Smooth muscle cell (in vitro differentiated cells): ENCODE measurements at regions not wholly inside any gene's neighbourhood (a gene's known extent, or its start where the extent isn't known, plus 50 kb on each side); places are given as distances from the start of the nearest gene placed in this dataset.

Experiments used
- DNase-seq: peaks from one replicate; lab custom pipeline; 2025; ENCODE audit not compliant: unreplicated experiment; lab: John Stamatoyannopoulos, UW
- H2AFZ ChIP-seq: fragments of 200-600 bp; sonication (generic); 2 replicates; pipeline ENCODE4 v1.6.0; 2016; ENCODE audit warnings: antibody characterized with exemption, low read depth, mild to moderate bottlenecking
- H3F3A ChIP-seq: fragments of 200-600 bp; sonication (generic); 2 replicates; pipeline ENCODE4 v1.6.0; 2017; ENCODE audit warnings: antibody characterized with exemption, low read depth
- H3K27ac ChIP-seq: fragments of 200-600 bp; sonication (generic); 2 replicates; pipeline ENCODE4 v1.5.1; 2016; ENCODE audit warnings: low read depth, mild to moderate bottlenecking
- H3K27me3 ChIP-seq: fragments of 200-600 bp; sonication (generic); 2 replicates; pipeline ENCODE4 v1.6.1; 2016; ENCODE audit warnings: low read depth, mild to moderate bottlenecking
- H3K36me3 ChIP-seq: fragments of 200-600 bp; sonication (generic); 2 replicates; pipeline ENCODE4 v1.5.1; 2016; ENCODE audit warnings: low read depth
- H3K4me1 ChIP-seq: fragments of 200-600 bp; sonication (generic); 2 replicates; pipeline ENCODE4 v1.5.1; 2016; ENCODE audit warnings: low read depth
- H3K4me2 ChIP-seq: fragments of 200-600 bp; sonication (generic); 2 replicates; pipeline ENCODE4 v1.6.0; 2016; ENCODE audit warnings: mild to moderate bottlenecking
- H3K4me3 ChIP-seq: fragments of 200-600 bp; sonication (generic); 2 replicates; pipeline ENCODE4 v1.5.1; 2016; ENCODE audit warnings: mild to moderate bottlenecking
- H3K79me2 ChIP-seq: fragments of 200-600 bp; sonication (generic); 2 replicates; pipeline ENCODE4 v1.6.0; 2016; ENCODE audit warnings: low read depth, mild to moderate bottlenecking
- H3K9ac ChIP-seq: fragments of 200-600 bp; sonication (generic); 2 replicates; pipeline ENCODE4 v1.6.0; 2016; ENCODE audit warnings: low read depth
- H3K9me3 ChIP-seq: fragments of 200-600 bp; sonication (generic); replicated peaks from 2 replicates; pipeline ENCODE4 v1.5.1; 2016; ENCODE audit warnings: low read depth
- H4K20me1 ChIP-seq: fragments of 200-600 bp; sonication (generic); 2 replicates; pipeline ENCODE4 v1.6.0; 2016; ENCODE audit warnings: low read depth
- CTCF ChIP-seq: fragments of 200-600 bp; sonication (generic); IDR thresholded peaks from 2 replicates; pipeline ENCODE4 v1.5.1; 2017; ENCODE audit warnings: borderline replicate concordance, mild to moderate bottlenecking, antibody characterized with exemption; ENCODE audit not compliant: insufficient read depth, poor library complexity, severe bottlenecking
- WGBS: methylation state at CpG from one replicate; pipeline ENCODE4 v1.1.7; 2016; ENCODE audit warnings: low lambda C conversion rate; 5-methylcytosine and 5-hydroxymethylcytosine counted together

GRCh38 chr1:218217040-218217439, 68.1 kb upstream of the RRP15 start:
- H3K36me3 ChIP-seq, result no peaks in the 10 kb centered on the region
- no peaks in the 10 kb centered on the region for H3K4me1 ChIP-seq
- H3K9ac ChIP-seq, result no peak overlapping the region
- H3K4me2 ChIP-seq, result no peak overlapping the region
- 45% methylated on average over 4 of the region's 4 CpGs for WGBS
- no peak overlapping the region for H2AFZ ChIP-seq
- no peak overlapping the region for H3K4me3 ChIP-seq
- DNase-seq, result no peak
- H3K27ac ChIP-seq, result no peak overlapping the region
- TF ChIP-seq CTCF, result no peak
- peaks cover 44% of the 10 kb centered on the region for H3K27me3 ChIP-seq
- H3F3A ChIP-seq, result no peaks in the 10 kb centered on the region
- no peaks in the 10 kb centered on the region for H3K79me2 ChIP-seq
- H4K20me1 ChIP-seq, result no peaks in the 10 kb centered on the region
- H3K9me3 ChIP-seq, result no peaks in the 10 kb centered on the region

- Histone ChIP-seq H3K4me1 (no peaks in the 10 kb centered on the region), H3K36me3 (no peaks in the 10 kb centered on the region), H3K79me2 (no peaks in the 10 kb centered on the region), H2AFZ (no peak overlapping the region), H4K20me1 (no peaks in the 10 kb centered on the region), H3K9me3 (no peaks in the 10 kb centered on the region), H3K4me3 (no peak overlapping the region), H3K27ac (no peak overlapping the region), H3K27me3 (peaks cover 51% of the 10 kb centered on the region), H3K4me2 (no peak overlapping the region), H3F3A (no peaks in the 10 kb centered on the region), H3K9ac (no peak overlapping the region)
- no peak for DNase-seq
- no peak for TF ChIP-seq CTCF
- WGBS, result 69% methylated on average over 2 of the region's 2 CpGs
Observed at GRCh38 chr1:218219460-218219859, 65.6 kb upstream of the RRP15 start.

- H3K4me1 ChIP-seq, result no peaks in the 10 kb centered on the region
- H3K79me2 ChIP-seq, result no peaks in the 10 kb centered on the region
- peaks cover 22% of the 10 kb centered on the region for H3K27me3 ChIP-seq
- no peaks in the 10 kb centered on the region for H4K20me1 ChIP-seq
- no peak overlapping the region for H3K4me3 ChIP-seq
- no peak overlapping the region for H2AFZ ChIP-seq
- no peaks in the 10 kb centered on the region for H3F3A ChIP-seq
- no peak overlapping the region for H3K9ac ChIP-seq
- no peak overlapping the region for H3K4me2 ChIP-seq
- H3K36me3 ChIP-seq, result no peaks in the 10 kb centered on the region
- WGBS, result 72% methylated on average over 1 of the region's 1 CpG
- H3K27ac ChIP-seq, result no peak overlapping the region
- no peak for DNase-seq
- no peak for TF ChIP-seq CTCF
- H3K9me3 ChIP-seq, result no peaks in the 10 kb centered on the region
Observed at GRCh38 chr1:218224101-218224500, 61.0 kb upstream of the RRP15 start.

- no peak overlapping the region for H3K4me3 ChIP-seq
- no peaks in the 10 kb centered on the region for H3F3A ChIP-seq
- H3K27ac ChIP-seq, result no peak overlapping the region
- WGBS, result 87% methylated on average over 5 of the region's 5 CpGs
- H3K9me3 ChIP-seq, result no peaks in the 10 kb centered on the region
- no peak for DNase-seq
- no peak overlapping the region for H3K9ac ChIP-seq
- H3K4me2 ChIP-seq, result no peak overlapping the region
- H4K20me1 ChIP-seq, result no peaks in the 10 kb centered on the region
- no peak overlapping the region for H2AFZ ChIP-seq
- H3K4me1 ChIP-seq, result no peaks in the 10 kb centered on the region
- H3K27me3 ChIP-seq, result peaks cover 15% of the 10 kb centered on the region
- TF ChIP-seq CTCF, result no peak
- no peaks in the 10 kb centered on the region for H3K79me2 ChIP-seq
- no peaks in the 10 kb centered on the region for H3K36me3 ChIP-seq
Observed at GRCh38 chr1:218226005-218226404, 59.1 kb upstream of the RRP15 start.
